HCT116 (cell line): ENCODE measurements at regions not wholly inside any gene's neighbourhood (a gene's known extent, or its start where the extent isn't known, plus 50 kb on each side); places are given as distances from the start of the nearest gene placed in this dataset.

ENCODE experiments used
- ATAC-seq: fragments of 200-7000 bp; cut with Tn5 transposase; 2 replicates; pipeline ENCODE4 v1.9.1; 2020; ENCODE audit warnings: mild to moderate bottlenecking, moderate library complexity
- BruUV-seq: library from RNA; stranded (reverse); fragments of 400-500 nt; replicated peaks from 2 replicates; lab custom pipeline; 2021; lab: Mats Ljungman, UMichigan
- CTCF ChIA-PET: fragments of 300-600 bp; sonication (Branson Sonifier 250); formaldehyde crosslinking; loops from one replicate; lab custom pipeline; 2021; ENCODE audit warnings: antibody characterized with exemption; lab: Charles Lee
- POLR2A ChIA-PET: fragments of 300-600, 350-600 bp; sonication (Branson Sonifier 250); formaldehyde crosslinking; loops from one replicate; lab custom pipeline; 2021; ENCODE audit warnings: antibody characterized with exemption; lab: Charles Lee
- RAD21 ChIA-PET, 2 experiments: fragments of 300-600 bp; sonication (Branson Sonifier 250); formaldehyde crosslinking; loops; one replicate each; lab custom pipeline; 2023; ENCODE audit warnings: low total read pairs in 2 of 2; ENCODE audit not compliant: uncharacterized antibody in 2 of 2, unreplicated experiment in 2 of 2, low non-redundant PET in 1 of 2; lab: Charles Lee
- DNase-seq: peaks from one replicate; pipeline ENCODE4 v3.0.0-alpha.2; 2010; ENCODE audit warnings: low read depth, low spot score
- H2AFZ ChIP-seq: fragments of 200-600 bp; shearing (Covaris generic), sonication (generic); 2 replicates; pipeline ENCODE4 v1.6.1; 2017; ENCODE audit warnings: low read depth, mixed run types, mixed read lengths, antibody characterized with exemption, low read length; ENCODE audit not compliant: poor library complexity, severe bottlenecking
- H3K27ac ChIP-seq: 2 replicates; pipeline ENCODE4 v1.5.1; 2012; ENCODE audit warnings: low read depth, low read length
- H3K27me3 ChIP-seq: fragments of 200-600 bp; sonication (generic); 2 replicates; pipeline ENCODE4 v1.6.1; 2016; ENCODE audit warnings: mixed run types, low read length, mixed read lengths; ENCODE audit not compliant: insufficient read depth
- H3K36me3 ChIP-seq, 2 experiments: fragments of 200-500 bp in 1 of 2; fragments of 200-600 bp in 1 of 2; sonication (Bioruptor generic) in 1 of 2; sonication (generic) in 1 of 2; 2 replicates each; pipeline versions ENCODE4 v1.5.1 to v1.6.1; 2014 to 2016; ENCODE audit warnings: low read length in 2 of 2, inconsistent platforms in 1 of 2, mixed read lengths in 1 of 2, mixed run types in 1 of 2; ENCODE audit not compliant: insufficient read depth in 2 of 2, control insufficient read depth in 1 of 2
- H3K4me1 ChIP-seq, 2 experiments: fragments of 200-600 bp in 1 of 2; sonication (generic) in 1 of 2; 2 replicates each; pipeline versions ENCODE4 v1.5.1 to v1.6.1; 2012 to 2017; ENCODE audit warnings: low read length in 2 of 2, inconsistent platforms in 1 of 2, mild to moderate bottlenecking in 1 of 2, mixed read lengths in 1 of 2, mixed run types in 1 of 2, moderate library complexity in 1 of 2; ENCODE audit not compliant: insufficient read depth in 2 of 2, control insufficient read depth in 1 of 2
- H3K4me2 ChIP-seq: fragments of 200-600 bp; sonication (generic); 2 replicates; pipeline ENCODE4 v1.6.1; 2017; ENCODE audit warnings: mixed run types, low read length, mixed read lengths
- H3K4me3 ChIP-seq, 2 experiments: fragments of 200-600 bp in 1 of 2; sonication (generic) in 1 of 2; replicated peaks in 1 of 2; 2 replicates each; pipeline ENCODE4 v1.5.1; 2011 to 2016; ENCODE audit warnings: low read length in 2 of 2, control low read depth in 1 of 2, low read depth in 1 of 2, mild to moderate bottlenecking in 1 of 2, mixed read lengths in 1 of 2, mixed run types in 1 of 2
- H3K79me2 ChIP-seq: fragments of 200-600 bp; sonication (generic); 2 replicates; pipeline ENCODE4 v1.6.1; 2017; ENCODE audit warnings: mild to moderate bottlenecking, mixed run types, low read length, moderate library complexity, mixed read lengths; ENCODE audit not compliant: insufficient read depth
- H3K9ac ChIP-seq: fragments of 200-600 bp; sonication (generic); 2 replicates; pipeline ENCODE4 v1.6.1; 2016; ENCODE audit warnings: low read length, mixed read lengths
- H3K9me2 ChIP-seq: fragments of 200-600 bp; sonication (generic), shearing (Covaris generic); 2 replicates; pipeline ENCODE4 v1.6.1; 2017; ENCODE audit warnings: mixed run types, mild to moderate bottlenecking, moderate library complexity; ENCODE audit not compliant: insufficient read depth
- H3K9me3 ChIP-seq, 2 experiments: fragments of 200-500 bp in 1 of 2; fragments of 200-600 bp in 1 of 2; sonication (Bioruptor generic) in 1 of 2; sonication (generic) in 1 of 2; 2 replicates each; pipeline ENCODE4 v1.6.1; 2014 to 2017; ENCODE audit warnings: low read length in 2 of 2, mixed read lengths in 2 of 2, inconsistent platforms in 1 of 2, low read depth in 1 of 2, mild to moderate bottlenecking in 1 of 2, mixed run types in 1 of 2, moderate library complexity in 1 of 2; ENCODE audit not compliant: control insufficient read depth in 1 of 2, insufficient read depth in 1 of 2
- H4K20me1 ChIP-seq: fragments of 200-600 bp; sonication (generic), shearing (Covaris generic); 2 replicates; pipeline ENCODE4 v1.6.1; 2017; ENCODE audit warnings: mixed run types, mild to moderate bottlenecking, moderate library complexity; ENCODE audit not compliant: insufficient read depth
- EGR1 ChIP-seq: IDR thresholded peaks from 2 replicates; pipeline ENCODE4 v1.6.1; 2012; ENCODE audit warnings: low read depth
- EZH2phosphoT487 ChIP-seq: fragments of 200-600 bp; IDR thresholded peaks from 2 replicates; pipeline ENCODE4 v1.6.1; 2018; ENCODE audit warnings: antibody characterized with exemption, borderline replicate concordance
- MAX ChIP-seq: IDR thresholded peaks from 2 replicates; pipeline ENCODE4 v1.6.1; 2012
- POLR2A ChIP-seq: IDR thresholded peaks from 2 replicates; pipeline ENCODE4 v1.7.0; 2011; ENCODE audit warnings: borderline replicate concordance; ENCODE audit not compliant: insufficient read depth, insufficient read length; ENCODE audit errors: extremely low read depth
- RAD21 ChIP-seq: IDR thresholded peaks from 2 replicates; pipeline ENCODE4 v1.6.1; 2012; ENCODE audit warnings: low read depth, mild to moderate bottlenecking
- SIN3A ChIP-seq: IDR thresholded peaks from 2 replicates; pipeline ENCODE4 v1.6.1; 2012; ENCODE audit warnings: low read depth
- SP1 ChIP-seq: IDR thresholded peaks from 2 replicates; pipeline ENCODE4 v1.6.1; 2012; ENCODE audit warnings: low read depth
- TCF7L2 ChIP-seq: IDR thresholded peaks from 2 replicates; pipeline ENCODE4 v1.7.0; 2011; ENCODE audit warnings: borderline replicate concordance, inconsistent platforms; ENCODE audit not compliant: insufficient read depth, insufficient read length; ENCODE audit errors: extremely low read depth
- YY1 ChIP-seq: IDR thresholded peaks from 2 replicates; pipeline ENCODE4 v1.6.1; 2011; ENCODE audit warnings: low read length, low read depth, moderate library complexity, mild to moderate bottlenecking; ENCODE audit not compliant: insufficient replicate concordance; ENCODE audit errors: extremely low read depth
- ZFX ChIP-seq: fragments of 450-650 bp; IDR thresholded peaks from 2 replicates; pipeline ENCODE4 v1.6.1; 2017
- intact Hi-C: fragments of 100-400 bp; cut with micrococcal nuclease; formaldehyde crosslinking; loops from 2 replicates; pipeline ENCODE4 v1.10.0; 2022
- TF ChIP-seq, protein P1 (sequence below): IDR thresholded peaks from 2 replicates; pipeline ENCODE4 v1.6.1; 2012; ENCODE audit warnings: low read depth

- Histone ChIP-seq H3K4me2 (no peak overlapping the region), H2AFZ (no peak overlapping the region), H3K9ac (no peak overlapping the region), H3K79me2 (no peaks in the 10 kb centered on the region), H3K4me3 (no peak overlapping the region), H4K20me1 (no peaks in the 10 kb centered on the region), H3K9me3 (no peaks in the 10 kb centered on the region), H3K4me1 (peaks cover 0 to 9% of the 10 kb centered on the region in 2 experiments; a peak in 1 of 4 replicates), H3K27ac (no peak overlapping the region), H3K36me3 (peaks cover 0 to 10% of the 10 kb centered on the region in 2 experiments; a peak in 1 of 4 replicates), H3K27me3 (no peaks in the 10 kb centered on the region), H3K9me2 (no peaks in the 10 kb centered on the region)
- DNase-seq (no peak), ATAC-seq (no peak)
- no TSS peak for BruUV-seq
- TF ChIP-seq, protein P1, sequence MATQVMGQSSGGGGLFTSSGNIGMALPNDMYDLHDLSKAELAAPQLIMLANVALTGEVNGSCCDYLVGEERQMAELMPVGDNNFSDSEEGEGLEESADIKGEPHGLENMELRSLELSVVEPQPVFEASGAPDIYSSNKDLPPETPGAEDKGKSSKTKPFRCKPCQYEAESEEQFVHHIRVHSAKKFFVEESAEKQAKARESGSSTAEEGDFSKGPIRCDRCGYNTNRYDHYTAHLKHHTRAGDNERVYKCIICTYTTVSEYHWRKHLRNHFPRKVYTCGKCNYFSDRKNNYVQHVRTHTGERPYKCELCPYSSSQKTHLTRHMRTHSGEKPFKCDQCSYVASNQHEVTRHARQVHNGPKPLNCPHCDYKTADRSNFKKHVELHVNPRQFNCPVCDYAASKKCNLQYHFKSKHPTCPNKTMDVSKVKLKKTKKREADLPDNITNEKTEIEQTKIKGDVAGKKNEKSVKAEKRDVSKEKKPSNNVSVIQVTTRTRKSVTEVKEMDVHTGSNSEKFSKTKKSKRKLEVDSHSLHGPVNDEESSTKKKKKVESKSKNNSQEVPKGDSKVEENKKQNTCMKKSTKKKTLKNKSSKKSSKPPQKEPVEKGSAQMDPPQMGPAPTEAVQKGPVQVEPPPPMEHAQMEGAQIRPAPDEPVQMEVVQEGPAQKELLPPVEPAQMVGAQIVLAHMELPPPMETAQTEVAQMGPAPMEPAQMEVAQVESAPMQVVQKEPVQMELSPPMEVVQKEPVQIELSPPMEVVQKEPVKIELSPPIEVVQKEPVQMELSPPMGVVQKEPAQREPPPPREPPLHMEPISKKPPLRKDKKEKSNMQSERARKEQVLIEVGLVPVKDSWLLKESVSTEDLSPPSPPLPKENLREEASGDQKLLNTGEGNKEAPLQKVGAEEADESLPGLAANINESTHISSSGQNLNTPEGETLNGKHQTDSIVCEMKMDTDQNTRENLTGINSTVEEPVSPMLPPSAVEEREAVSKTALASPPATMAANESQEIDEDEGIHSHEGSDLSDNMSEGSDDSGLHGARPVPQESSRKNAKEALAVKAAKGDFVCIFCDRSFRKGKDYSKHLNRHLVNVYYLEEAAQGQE = no peak
- no peak for TF ChIP-seq SP1
- TF ChIP-seq POLR2A = no peak
- TF ChIP-seq RAD21 = no peak
- no peak for TF ChIP-seq YY1
- no peak for TF ChIP-seq ZFX
- no peak for TF ChIP-seq EGR1
- TF ChIP-seq MAX = no peak
- TF ChIP-seq EZH2phosphoT487 = no peak
- TF ChIP-seq SIN3A = no peak
- no peak for TF ChIP-seq TCF7L2
- ChIA-PET RAD21 (no interaction called here), CTCF (no interaction called here), POLR2A (no interaction called here)
- intact Hi-C loops = no loop called here
These were observed 400.6 kb downstream of the IRS1 start for GRCh38 chr2:226399006-226399405.
